ENCODE measurements at regions not wholly inside any gene's neighbourhood (a gene's known extent, or its start where the extent isn't known, plus 50 kb on each side); places are given as distances from the start of the nearest gene placed in this dataset.

DNA sequence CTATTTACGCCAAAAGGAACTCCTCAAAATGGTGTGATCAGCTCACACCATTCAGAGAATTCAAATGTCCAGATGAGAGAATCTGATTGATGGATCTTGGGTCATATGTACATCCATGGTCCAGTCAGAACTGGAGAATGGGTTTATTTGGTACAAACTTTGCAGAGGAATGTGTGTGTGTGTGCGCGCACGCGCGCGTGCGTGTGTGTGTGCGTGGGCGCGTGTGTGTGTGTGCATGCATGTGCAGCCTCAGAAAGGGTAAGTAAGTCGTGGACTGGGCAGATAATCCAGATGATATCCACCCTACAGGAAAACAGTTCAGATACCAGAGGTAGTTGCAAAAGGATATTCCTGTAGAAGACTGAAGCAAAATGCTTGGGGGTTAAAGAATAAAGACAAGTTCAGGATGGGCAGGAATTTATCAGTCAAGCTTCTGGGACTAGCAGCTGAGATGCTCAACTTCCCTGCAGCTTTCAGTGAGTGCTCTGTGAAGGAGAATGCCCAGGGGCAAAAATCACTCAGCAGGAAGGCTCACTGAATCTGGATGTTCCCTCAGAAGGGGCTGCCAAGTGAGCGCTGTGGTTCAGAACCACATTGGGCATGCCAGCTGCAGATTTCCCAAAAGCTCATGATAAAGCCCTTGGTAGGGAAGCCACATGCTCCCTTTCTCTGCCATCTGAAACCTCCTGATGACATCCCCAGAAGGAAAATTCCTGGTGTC is 440.5 kb upstream of the SGCD start:
- DNase-seq: no peak
- Histone ChIP-seq H3K9me3 (no peaks in the 10 kb centered on the region), H3K4me3 (replicated peaks in 1 of 3) (no peak overlapping the region), H3K4me1 (no peaks in the 10 kb centered on the region), H3K27me3 (no peaks in the 10 kb centered on the region), H3K36me3 (no peaks in the 10 kb centered on the region), H3K27ac (no peak overlapping the region)
- intact Hi-C loops (cut with DNase I): no loop called here
- WGBS, 2 donors: 86 to 88% methylated on average over 13 of the region's 13 CpGs
- TF ChIP-seq POLR2A (IDR thresholded peaks at IDR 0.05) (no peak), CTCF (IDR thresholded peaks at IDR 0.05) (no peak)

GRCh38 chr5:155895484-155895883 is 431.5 kb upstream of the SGCD start:
- intact Hi-C loops (cut with DNase I): no loop called here
- no peak for TF ChIP-seq POLR2A (IDR thresholded peaks at IDR 0.05)
- TF ChIP-seq CTCF (IDR thresholded peaks at IDR 0.05): no peak
- H3K27me3 ChIP-seq: no peaks in the 10 kb centered on the region
- 86 to 94% methylated on average over 2 of the region's 2 CpGs for WGBS, 2 donors
- H3K9me3 ChIP-seq: no peaks in the 10 kb centered on the region
- no peak overlapping the region for H3K27ac ChIP-seq
- DNase-seq: no peak
- no peaks in the 10 kb centered on the region for H3K36me3 ChIP-seq
- H3K4me3 ChIP-seq (replicated peaks in 1 of 3): no peak overlapping the region
- no peaks in the 10 kb centered on the region for H3K4me1 ChIP-seq

DNA sequence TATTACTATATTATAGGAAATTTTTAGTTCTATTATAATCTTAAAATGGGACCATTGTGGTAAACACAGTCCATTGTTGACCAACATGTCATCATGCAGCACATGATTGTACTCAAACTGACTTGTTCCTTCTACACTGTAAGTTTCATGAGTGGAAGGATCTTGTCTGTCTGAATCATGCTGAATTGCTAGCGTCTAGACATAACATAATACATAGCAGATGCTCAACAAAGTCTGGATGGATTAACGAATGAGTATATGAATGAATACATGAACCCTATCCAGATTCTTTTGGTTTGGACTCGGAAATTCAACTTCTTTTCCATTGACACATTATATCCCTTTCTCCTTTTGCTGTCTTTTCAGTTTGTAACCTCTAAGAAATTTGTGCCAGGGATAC is 429.2 kb upstream of the SGCD start:
- DNase-seq: no peak
- TF ChIP-seq POLR2A (IDR thresholded peaks at IDR 0.05): no peak
- TF ChIP-seq CTCF (IDR thresholded peaks at IDR 0.05): no peak
- Histone ChIP-seq H3K36me3 (no peaks in the 10 kb centered on the region), H3K27me3 (no peaks in the 10 kb centered on the region), H3K27ac (no peak overlapping the region), H3K4me3 (replicated peaks in 1 of 3) (no peak overlapping the region), H3K9me3 (no peaks in the 10 kb centered on the region), H3K4me1 (no peaks in the 10 kb centered on the region)
- WGBS, 2 donors: 84% methylated on average over 3 of the region's 3 CpGs
- intact Hi-C loops (cut with DNase I): no loop called here

DNA sequence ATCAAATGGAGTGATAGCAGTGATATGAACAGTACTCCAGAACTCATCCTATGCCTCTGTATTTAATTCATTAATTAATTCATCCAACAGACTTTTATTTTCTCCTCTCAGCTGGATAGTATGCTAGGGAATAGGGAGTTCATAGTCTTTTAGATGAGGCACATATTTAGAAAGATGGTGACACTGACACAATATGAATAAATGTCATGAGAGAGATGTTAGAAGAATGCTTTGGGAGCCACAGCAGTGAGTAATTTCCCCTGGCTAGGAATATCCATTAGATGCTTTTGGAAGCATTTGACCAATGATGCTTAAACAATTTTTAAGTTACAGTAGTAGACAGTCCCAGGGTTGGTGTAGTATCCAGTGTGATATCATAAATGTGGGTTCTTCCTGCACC is 428.7 kb upstream of the SGCD start:
- Histone ChIP-seq H3K9me3 (no peaks in the 10 kb centered on the region), H3K4me3 (replicated peaks in 1 of 3) (no peak overlapping the region), H3K27me3 (no peaks in the 10 kb centered on the region), H3K36me3 (no peaks in the 10 kb centered on the region), H3K27ac (no peak overlapping the region), H3K4me1 (no peaks in the 10 kb centered on the region)
- DNase-seq: no peak
- no peak for TF ChIP-seq CTCF (IDR thresholded peaks at IDR 0.05)
- no peak for TF ChIP-seq POLR2A (IDR thresholded peaks at IDR 0.05)
- intact Hi-C loops (cut with DNase I): no loop called here

GRCh38 chr5:155903791-155904190 is 423.2 kb upstream of the SGCD start:
- no peak for TF ChIP-seq POLR2A (IDR thresholded peaks at IDR 0.05)
- no peak for TF ChIP-seq CTCF (IDR thresholded peaks at IDR 0.05)
- WGBS, 2 donors: 29 to 33% methylated on average over 4 of the region's 4 CpGs

More at GRCh38 chr5:155903791-155904190, 423.2 kb upstream of the SGCD start:
- H3K4me3 ChIP-seq (replicated peaks in 1 of 3): no peak overlapping the region
- no peak overlapping the region for H3K27ac ChIP-seq
- peak; percentile 7 to 9 for DNase-seq
- H3K27me3 ChIP-seq: no peaks in the 10 kb centered on the region
- no peaks in the 10 kb centered on the region for H3K4me1 ChIP-seq
- no peaks in the 10 kb centered on the region for H3K36me3 ChIP-seq
- intact Hi-C loops (cut with DNase I): no loop called here
- no peaks in the 10 kb centered on the region for H3K9me3 ChIP-seq
